Bronchial epithelial cell (primary cell): ENCODE measurements at regions not wholly inside any gene's neighbourhood (a gene's known extent, or its start where the extent isn't known, plus 50 kb on each side); places are given as distances from the start of the nearest gene placed in this dataset.
A peak's percentile ranks its signal among the peaks of the same experiment; 100 is the strongest.

Experiments used
- DNase-seq: peaks from one replicate; pipeline ENCODE4 v3.0.0-alpha.2; 2010; ENCODE audit warnings: low read depth
- FAIRE-seq: peaks from 2 replicates; lab custom pipeline; 2011; peaks lifted over from hg19 to GRCh38; lab: Jason Lieb, UNC
- H3K27me3 ChIP-seq: 2 replicates; pipeline ENCODE4 v1.5.1; 2011; ENCODE audit warnings: low read length; ENCODE audit not compliant: control insufficient read depth, insufficient read depth
- H3K36me3 ChIP-seq: 2 replicates; pipeline ENCODE4 v1.5.1; 2011; ENCODE audit warnings: low read length; ENCODE audit not compliant: control insufficient read depth, insufficient read depth
- H3K4me3 ChIP-seq: 2 replicates; pipeline ENCODE4 v1.5.1; 2011; ENCODE audit warnings: mild to moderate bottlenecking, low read depth, low read length, control low read depth
- CTCF ChIP-seq: IDR thresholded peaks from 2 replicates; pipeline ENCODE4 v1.5.1; 2011; ENCODE audit warnings: mild to moderate bottlenecking, moderate library complexity, low read length, control low read depth, inconsistent platforms; ENCODE audit not compliant: insufficient read depth, severe bottlenecking

- peak; percentile 68 for DNase-seq
- Histone ChIP-seq H3K4me3 (no peak overlapping the region), H3K27me3 (no peaks in the 10 kb centered on the region), H3K36me3 (no peaks in the 10 kb centered on the region)
- TF ChIP-seq CTCF = no peak
- no peak for FAIRE-seq
Observed at GRCh38 chrX:13373431-13374187, 53.8 kb upstream of the ATXN3L start.

- FAIRE-seq (no peak), DNase-seq (peak; percentile 44)
- Histone ChIP-seq H3K4me3 (no peak overlapping the region), H3K27me3 (no peaks in the 10 kb centered on the region), H3K36me3 (no peaks in the 10 kb centered on the region)
- TF ChIP-seq CTCF = no peak
Observed at GRCh38 chrX:13373027-13373426, 53.2 kb upstream of the ATXN3L start.

- H3K27me3 ChIP-seq = no peaks in the 10 kb centered on the region
- FAIRE-seq (no peak), DNase-seq (peak; percentile 65)
- H3K4me3 ChIP-seq = no peak overlapping the region
- TF ChIP-seq CTCF = no peak
- H3K36me3 ChIP-seq = no peaks in the 10 kb centered on the region
Observed at GRCh38 chrX:13372203-13372980, 52.5 kb upstream of the ATXN3L start.

- no peak for TF ChIP-seq CTCF
- DNase-seq (no peak), FAIRE-seq (no peak)
- no peak overlapping the region for H3K4me3 ChIP-seq
- no peaks in the 10 kb centered on the region for H3K36me3 ChIP-seq
- no peaks in the 10 kb centered on the region for H3K27me3 ChIP-seq
Observed at GRCh38 chrX:13371186-13371585, 51.3 kb upstream of the ATXN3L start.

GRCh38 chrX:13370713-13371112 lies 50.9 kb upstream of the ATXN3L start:
- no peak for TF ChIP-seq CTCF
- H3K27me3 ChIP-seq = no peaks in the 10 kb centered on the region
- no peak overlapping the region for H3K4me3 ChIP-seq
- H3K36me3 ChIP-seq = no peaks in the 10 kb centered on the region
- no peak for DNase-seq
- FAIRE-seq = no peak
